BE2C (cell line): ENCODE measurements at regions not wholly inside any gene's neighbourhood (a gene's known extent, or its start where the extent isn't known, plus 50 kb on each side); places are given as distances from the start of the nearest gene placed in this dataset.
"Not testable (repeated sequence)": the region's sequence is repeated elsewhere in the genome, so short reads cannot be mapped to it uniquely, and the experiment has no call there.

ENCODE experiments used
- DNase-seq: peaks from one replicate; pipeline ENCODE4 v3.0.0-alpha.2; 2020
- H3K27me3 ChIP-seq: fragments of 250-450 bp; sonication (Bioruptor Pico); 2 replicates; pipeline ENCODE4 v1.5.1; 2020; ENCODE audit warnings: mild to moderate bottlenecking
- H3K36me3 ChIP-seq: fragments of 250-450 bp; sonication (Bioruptor Pico); 2 replicates; pipeline ENCODE4 v1.5.1; 2020; ENCODE audit warnings: mild to moderate bottlenecking
- H3K4me1 ChIP-seq: fragments of 250-450 bp; sonication (Bioruptor Pico); 2 replicates; pipeline ENCODE4 v1.5.1; 2020
- H3K4me3 ChIP-seq: 2 replicates; pipeline ENCODE4 v1.5.1; 2011; ENCODE audit warnings: low read depth, low read length
- H3K9me3 ChIP-seq: fragments of 250-450 bp; sonication (Bioruptor Pico); 2 replicates; pipeline ENCODE4 v1.5.1; 2020

DNA sequence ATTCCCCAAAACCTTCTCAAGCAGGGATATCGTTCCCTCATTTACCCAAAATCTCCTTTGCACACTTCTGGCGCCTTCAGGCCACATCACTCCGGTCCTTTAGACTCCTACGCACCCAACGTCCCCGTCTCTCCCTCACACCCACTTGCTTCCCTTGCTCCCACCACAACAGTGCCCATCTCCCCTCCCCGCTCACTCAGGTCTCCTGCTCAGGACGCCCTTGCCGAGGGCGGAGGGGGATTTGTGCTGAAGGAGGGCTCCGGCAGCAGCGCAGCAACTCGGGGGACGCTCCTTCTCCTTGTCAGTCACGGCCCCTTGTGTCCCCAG is 71.6 kb downstream of the PCMTD2 start:
- H3K9me3 ChIP-seq, H3K36me3 ChIP-seq, DNase-seq, H3K4me1 ChIP-seq, H3K27me3 ChIP-seq: not testable (repeated sequence)
- peak overlapping the region; percentile 43 for H3K4me3 ChIP-seq

DNA sequence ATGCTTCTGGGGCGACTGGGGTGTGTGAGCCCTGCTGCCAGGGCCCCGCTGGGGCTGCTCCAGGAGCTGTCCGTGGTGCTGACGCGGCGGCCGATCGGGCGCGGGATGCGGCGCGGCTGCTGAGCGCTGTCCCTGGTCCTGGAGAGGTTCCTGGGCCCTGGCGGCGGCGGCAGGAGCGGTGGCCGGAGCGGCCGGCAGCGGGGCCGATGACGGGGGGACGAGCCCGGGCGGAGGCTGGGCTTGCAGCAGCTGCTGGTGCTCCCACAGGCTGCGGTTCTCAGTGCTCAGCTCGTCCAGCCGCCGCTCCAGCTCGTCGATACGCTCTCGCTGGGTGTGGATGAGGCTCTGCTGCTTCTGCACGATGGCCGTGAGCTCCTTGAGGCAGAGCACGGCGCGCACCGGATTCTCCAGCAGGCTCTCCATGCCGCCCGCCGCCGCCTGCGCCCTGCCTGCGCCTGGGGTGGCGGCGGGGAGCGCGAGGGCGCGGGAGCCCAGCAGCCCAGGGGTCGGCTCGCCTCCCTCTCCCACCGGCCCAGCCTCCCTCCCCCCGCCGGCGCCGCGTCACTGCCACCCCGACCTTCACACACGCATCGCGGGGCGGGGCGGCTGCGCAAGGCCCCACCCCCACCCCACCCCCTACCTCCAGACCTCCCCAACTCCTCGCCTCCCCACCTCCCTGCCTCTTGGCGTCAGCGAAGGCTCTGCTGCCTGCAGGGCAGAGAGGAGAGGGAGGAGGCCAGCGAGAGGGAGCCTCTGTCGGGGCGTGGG is 72.2 kb downstream of the PCMTD2 start:
- H3K4me1 ChIP-seq, H3K9me3 ChIP-seq, H3K27me3 ChIP-seq, H3K36me3 ChIP-seq: not testable (repeated sequence)
- DNase-seq: peak; percentile 84
- peak overlapping the region; percentile 43 for H3K4me3 ChIP-seq

DNA sequence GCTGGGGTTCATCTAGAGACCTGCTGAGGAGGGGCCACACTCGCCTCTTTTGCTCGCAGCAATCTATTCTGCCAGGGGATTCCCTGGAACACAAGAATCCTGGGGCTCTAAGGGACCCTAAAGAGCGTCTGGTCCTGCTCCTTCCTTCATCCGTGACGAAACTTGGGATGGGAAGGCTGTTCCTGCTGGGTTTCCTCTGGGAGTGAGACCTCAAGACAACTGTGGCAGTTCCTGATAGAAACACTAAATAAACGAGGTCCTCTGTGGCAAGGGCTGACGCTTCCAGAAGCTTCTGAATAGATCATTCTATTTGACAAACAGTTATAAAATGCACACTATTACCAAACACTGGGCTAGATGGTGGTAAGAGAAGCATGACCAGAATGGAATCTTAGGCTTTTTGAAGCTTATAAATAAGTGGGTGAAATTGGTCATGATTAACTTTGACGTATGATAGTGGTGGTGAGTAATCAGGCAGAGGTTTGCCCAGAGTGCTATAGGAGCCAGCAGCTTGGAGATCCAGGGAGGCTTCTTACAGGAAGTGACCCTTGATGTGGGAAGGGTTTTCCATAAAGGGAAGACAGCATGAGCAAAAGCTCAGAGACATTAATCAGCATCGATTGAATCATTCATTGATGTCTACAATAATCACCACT is 73.2 kb downstream of the PCMTD2 start:
- not testable (repeated sequence) for H3K36me3 ChIP-seq, DNase-seq, H3K9me3 ChIP-seq, H3K27me3 ChIP-seq, H3K4me1 ChIP-seq
- H3K4me3 ChIP-seq: peak overlapping the region; percentile 33

DNA sequence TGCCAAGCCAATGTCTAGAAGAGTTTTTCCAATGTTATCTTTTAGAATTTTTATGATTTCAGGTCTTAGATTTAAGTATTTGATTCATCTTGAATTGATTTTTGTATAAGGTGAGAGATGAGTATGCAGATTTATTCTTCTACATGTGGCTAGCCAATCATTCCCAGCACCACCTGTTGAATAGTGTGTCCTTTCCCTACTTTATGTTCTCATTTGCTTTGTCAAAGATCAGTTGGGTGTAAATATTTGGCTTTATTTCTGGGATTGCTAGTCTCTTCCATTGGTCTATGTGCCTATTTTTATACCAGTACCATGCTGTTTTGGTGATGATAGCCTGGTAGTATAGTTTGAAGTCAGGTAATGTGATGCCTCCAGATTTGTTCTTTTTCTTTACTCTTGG is 77.1 kb downstream of the PCMTD2 start:
- DNase-seq: not testable (repeated sequence)

More for the DNA sequence above, 77.1 kb downstream of the PCMTD2 start:
- H3K9me3 ChIP-seq, H3K4me3 ChIP-seq, H3K4me1 ChIP-seq, H3K27me3 ChIP-seq, H3K36me3 ChIP-seq: not testable (repeated sequence)
